ENCODE measurements at regions not wholly inside any gene's neighbourhood (a gene's known extent, or its start where the extent isn't known, plus 50 kb on each side); places are given as distances from the start of the nearest gene placed in this dataset.
A peak's percentile ranks its signal among the peaks of the same experiment; 100 is the strongest.
"Not testable (repeated sequence)": the region's sequence is repeated elsewhere in the genome, so short reads cannot be mapped to it uniquely, and the experiment has no call there.

DNA sequence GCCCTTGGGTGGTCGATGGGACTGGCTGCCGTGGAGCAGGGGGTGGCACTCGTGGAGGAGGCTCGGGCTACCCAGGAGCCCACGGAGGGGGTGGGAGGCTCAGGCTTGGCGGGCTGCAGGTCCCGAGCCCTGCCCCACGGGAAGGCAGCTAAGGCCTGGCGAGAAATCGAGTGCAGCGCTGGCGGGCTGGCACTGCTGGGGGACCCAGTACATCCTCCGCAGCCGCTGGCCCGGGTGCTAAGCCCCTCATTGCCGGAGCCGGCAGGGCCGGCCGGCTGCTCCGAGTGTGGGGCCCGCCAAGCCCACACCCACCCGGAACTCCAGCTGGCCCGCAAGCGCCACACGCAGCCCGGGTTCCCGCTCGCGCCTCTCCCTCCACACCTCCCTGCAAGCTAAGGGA, 435.6 kb downstream of the RWDD3 start:
- not testable (repeated sequence) for DNase-seq (ENCODE audit: low spot score)

DNA sequence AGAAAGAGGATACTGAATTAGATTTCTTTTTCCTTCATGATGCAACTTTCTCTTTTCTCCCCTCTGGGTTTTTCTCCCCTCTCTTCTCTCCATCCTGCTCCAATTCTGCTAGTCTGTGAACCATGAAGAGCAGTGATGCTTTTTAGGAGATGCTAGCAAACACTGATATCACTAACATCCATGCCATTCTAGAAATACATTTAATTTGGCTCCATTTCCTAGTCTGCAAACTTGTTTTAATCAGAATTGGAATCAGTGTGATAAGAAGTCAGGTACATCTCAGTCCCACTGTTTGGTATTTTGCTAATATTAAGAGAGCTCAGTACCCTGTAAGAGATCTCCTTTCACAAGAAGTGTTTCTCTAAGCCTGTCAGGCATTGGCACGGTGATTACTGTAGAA, 437.1 kb downstream of the RWDD3 start:
- DNase-seq (ENCODE audit: low spot score), result no peak

DNA sequence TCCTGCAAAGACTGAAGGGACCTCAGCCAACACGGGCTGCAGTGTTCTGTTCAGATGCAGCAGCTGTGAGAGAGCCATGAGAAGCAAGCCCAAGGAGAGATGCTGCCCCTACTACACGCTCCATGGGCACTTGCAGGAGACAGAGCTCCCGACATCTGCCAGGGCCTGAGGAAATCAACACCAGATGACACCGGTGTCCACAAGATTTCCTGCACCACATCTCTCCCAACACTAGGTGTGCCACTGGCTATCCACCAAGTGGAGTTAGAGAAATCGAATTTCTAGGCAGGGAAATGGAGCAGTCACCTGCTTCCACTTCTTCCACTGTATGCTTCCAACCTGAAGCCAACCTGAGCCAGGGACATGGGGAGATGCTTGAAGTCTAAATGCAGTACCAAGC, 445.3 kb downstream of the RWDD3 start:
- DNase-seq (ENCODE audit: low spot score), result no peak

DNA sequence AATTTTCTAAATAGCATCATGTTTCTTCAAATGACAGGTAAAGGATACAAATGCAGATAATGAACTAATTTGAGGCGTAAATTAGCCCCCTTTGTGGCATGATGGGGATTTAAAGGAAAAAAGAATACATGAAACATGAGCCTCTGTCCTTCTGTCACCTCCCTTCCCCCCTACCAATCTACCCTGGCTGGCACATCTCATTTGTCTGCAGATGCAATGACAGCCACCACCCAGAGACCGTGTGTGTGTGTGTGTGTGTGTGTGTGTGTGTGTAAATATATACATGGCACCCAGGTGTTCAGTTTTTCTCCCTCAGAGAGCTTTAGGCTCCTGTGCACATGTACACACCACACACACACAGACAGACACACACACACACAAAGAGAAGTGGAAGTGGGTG, 451.1 kb downstream of the RWDD3 start:
- DNase-seq (ENCODE audit: low spot score), result no peak

DNA sequence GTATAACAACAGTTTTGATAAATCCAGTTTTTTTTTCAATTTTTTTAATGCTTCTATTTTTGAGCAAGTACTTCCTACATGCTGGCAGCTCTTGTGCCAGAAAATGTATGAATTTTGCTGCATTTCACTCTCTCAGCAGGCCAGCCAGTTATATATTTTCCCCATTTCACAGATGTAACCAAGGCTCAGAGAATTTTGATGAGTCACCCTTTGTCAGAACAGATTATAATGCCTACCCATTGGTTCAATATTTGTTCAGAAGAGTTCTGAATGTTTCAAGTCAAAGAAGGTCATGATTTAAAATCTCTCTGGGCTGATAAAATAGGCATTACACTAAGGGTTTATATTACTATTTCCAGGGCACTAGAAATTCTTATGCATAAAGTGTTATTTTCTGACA, 452.2 kb downstream of the RWDD3 start:
- no peak for DNase-seq (ENCODE audit: low spot score)

DNA sequence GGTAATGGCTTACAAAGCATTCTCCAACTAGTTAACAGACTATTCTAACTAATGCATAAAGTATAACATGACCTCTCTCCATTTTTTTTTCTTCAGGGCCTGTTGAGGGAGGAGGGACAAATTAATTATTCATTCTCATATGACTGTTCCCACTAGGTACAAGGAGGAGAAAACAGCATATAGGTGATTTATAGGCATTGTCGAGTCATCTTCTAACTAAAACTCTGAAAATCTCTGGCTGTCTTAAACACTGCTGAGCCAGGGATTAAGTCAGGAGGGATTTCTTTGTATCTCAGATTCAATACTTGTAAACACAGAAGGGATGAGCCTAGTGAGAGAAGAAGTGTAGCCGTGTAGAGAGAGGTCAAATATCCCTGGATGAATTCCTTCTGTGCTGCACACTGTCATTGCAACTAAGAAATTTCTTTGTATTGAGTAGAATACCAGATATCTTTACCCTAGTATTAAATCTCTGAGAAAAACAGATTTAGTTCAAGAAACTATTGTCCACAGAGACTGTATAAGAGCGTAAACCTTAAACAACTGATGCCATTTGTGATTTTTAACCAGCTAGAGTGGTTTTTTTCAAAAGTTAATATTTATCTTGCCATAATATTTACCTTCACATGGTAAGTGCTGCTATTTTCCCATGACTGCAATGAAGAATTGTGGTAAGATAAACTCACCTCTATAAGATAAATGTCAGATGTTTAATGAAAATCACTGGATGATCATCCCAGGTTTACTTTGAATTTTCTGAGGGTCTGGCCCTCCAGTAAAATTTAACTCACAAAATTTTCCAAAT, 465.3 kb downstream of the RWDD3 start:
- DNase-seq (ENCODE audit: low spot score), result no peak

DNA sequence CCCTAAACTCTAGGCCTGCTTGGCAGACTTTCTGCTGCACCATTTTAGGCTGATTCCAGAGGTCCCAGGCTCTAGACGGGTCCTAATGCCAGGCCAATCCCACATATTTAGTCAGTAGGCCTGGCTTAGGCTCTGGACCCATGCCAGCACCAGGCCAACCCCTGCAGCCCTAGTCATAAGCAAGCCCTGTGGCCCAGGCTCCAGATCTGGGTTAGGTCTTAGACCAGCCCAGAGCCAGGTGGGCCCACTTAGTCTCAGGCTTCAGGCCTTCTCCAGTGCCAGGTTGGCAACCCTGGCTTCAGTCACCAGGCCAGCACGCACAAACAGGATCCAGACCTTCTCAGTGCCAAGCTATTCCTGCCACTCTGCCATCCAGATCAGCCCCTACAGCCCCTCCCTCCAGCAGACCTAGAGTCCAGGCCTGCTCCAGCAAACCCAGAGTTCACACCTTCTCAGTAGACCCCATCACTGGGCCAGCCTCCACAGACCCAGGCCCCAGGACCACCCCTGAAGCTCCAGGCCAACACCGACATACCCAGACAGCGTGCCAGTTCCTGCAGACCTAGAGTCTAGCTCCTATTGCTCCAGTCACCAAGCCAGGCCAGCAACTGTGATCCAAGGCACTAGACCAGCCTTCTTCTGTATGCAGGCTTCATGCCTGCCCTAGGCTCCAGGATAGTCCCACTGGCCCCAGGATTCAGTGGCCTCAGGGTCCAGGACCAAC, 467.6 kb downstream of the RWDD3 start:
- no peak for DNase-seq (ENCODE audit: low spot score)

DNA sequence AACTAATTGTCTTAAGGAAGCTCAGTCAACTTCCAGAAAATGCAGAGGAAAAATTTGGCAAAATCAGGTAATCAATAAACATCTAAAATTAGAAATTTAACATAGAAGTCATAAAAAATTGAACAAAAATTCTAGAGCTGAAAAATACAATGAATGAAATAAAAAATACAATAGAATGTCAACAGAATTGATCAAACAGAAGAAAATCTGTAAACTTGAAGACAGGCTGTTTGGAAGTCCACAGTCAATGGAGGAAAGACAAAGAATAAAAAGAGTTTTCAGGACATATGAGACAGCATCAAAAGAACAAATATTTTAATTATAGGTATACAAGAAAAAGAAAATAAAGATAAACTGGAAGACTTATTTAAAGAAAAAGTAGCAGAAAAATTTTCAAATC, 469.0 kb downstream of the RWDD3 start:
- no peak for DNase-seq (ENCODE audit: low spot score)

DNA sequence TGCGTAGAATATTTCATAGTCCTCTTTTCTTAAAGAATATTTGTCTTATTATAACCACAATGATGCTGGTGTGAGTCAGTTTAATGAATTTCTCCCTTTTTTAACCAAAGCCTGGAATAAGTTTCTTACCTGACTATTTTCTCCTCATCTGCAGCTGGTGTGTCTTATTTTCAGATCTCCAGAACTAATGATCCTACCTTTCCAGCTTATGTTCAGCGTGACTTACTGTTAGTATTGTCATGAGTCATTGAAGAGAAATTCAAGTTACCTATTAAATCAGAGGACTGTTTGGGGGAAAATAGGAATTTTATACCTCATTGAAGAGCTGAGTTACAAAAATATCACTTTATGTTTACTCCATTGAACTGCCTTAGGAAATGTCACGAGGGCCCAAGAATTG, 482.1 kb downstream of the RWDD3 start:
- no peak for DNase-seq (ENCODE audit: low spot score)

DNA sequence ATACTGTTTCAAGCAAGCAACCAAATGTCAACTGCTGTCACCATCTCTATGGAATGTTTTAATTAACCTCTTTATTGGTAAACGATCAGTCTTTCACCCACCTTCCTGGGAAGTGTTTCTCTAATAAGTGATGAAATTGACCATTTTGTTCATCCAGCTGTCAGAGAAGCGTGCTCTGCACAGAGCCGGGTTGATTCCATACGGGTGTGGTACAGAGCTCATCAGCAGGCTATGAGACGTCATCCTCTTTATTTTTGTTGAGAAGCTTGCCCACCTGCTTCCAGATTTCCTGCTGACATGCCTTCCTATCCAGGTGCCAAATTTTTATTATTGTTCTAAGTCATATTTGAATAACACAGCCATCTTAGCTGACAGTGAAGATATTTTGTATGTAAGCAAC, 482.5 kb downstream of the RWDD3 start:
- DNase-seq (ENCODE audit: low spot score), result no peak

DNA sequence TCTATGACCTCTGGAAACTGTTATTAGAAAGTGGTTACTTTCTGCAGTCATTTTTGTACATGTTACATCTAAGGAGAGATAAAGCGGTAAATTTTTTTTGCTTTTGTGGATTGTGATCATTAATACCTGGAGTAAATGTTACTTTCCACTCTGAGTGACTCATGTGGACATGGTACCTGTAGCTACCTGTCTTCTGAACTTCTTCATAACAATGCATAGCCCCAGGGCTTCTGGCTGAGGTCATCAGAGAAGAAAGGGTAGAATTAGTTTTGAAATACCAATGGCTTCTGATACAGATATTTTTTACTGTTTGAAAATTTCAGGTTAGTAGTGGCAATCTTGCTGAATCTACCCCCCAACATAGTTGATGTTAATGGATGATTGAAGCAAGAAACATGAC, 489.3 kb downstream of the RWDD3 start:
- DNase-seq (ENCODE audit: low spot score), result no peak

DNA sequence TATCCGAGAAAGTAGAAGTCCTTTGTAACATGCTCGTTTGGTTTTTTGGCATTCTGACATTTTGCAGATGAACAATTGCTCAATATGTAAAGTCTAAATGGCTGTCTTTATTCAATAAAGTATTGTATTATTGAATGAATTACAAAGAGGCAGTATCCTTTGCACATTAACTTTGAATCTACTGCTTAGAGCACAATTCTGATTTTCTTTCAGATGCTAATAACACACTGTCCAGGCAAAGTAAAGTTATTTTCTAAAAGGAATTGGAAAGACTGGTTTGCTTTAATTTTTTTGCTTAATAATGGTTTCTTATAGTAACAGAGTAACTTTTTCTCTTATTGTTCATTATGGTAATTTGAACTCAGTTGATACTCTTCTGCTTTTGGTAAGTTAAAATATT, 494.8 kb downstream of the RWDD3 start:
- DNase-seq (ENCODE audit: low spot score), result no peak

DNA sequence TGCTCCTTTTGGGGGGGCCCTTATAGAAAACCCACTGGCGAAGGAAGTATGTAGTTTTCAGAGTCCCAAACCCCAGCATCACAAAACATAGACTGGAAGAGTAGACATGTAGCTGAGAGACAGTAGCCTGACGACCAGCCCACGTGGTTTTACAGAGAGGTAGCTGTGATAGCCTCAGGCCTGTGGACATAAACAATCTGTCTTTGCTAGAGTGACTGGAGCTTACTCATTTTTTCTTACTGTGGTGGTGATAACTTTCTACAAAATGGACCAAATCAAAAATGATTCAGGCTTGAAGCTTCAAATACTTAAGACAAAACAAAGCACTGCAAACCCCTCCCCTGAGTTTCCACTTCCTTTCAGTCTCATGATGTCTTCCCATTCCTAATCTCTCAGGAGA, 497.0 kb downstream of the RWDD3 start:
- no peak for DNase-seq (ENCODE audit: low spot score)

DNA sequence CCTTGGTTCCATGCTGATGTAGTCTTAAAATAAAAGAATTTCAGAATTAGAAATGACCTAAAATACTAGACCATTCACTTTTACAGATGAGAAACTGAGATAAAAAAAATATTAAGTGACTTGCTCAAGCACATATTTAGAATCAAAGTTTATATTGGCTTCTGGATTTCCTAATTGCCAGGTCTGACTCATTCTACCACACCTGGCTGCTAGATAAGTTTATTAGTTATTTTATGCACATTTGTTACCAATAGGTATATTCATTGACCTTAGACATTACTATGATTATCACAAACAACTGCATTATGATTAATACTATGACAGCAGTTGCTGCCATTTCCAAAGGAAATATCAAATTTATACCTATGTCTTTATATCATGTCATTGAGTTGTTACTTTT, 497.5 kb downstream of the RWDD3 start:
- no peak for DNase-seq (ENCODE audit: low spot score)

DNA sequence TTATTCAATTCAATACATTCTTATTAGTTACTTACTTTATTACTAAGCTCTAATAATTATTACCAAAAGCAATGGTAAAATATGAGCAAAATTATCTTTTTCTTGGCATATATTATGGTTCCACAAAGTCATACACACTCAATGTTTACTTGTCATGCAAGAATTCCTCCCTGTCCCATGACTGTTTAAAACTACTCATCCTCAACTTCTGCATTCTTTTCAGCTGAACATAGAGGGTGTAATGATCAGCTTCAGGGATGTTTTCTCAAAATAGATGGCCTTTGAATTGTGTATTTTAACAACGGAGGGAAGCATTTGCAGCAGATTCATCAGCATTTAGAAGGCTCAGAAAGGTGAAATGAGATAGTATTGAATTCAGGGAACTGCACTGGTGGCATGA, 499.0 kb downstream of the RWDD3 start:
- no peak for DNase-seq (ENCODE audit: low spot score)

DNA sequence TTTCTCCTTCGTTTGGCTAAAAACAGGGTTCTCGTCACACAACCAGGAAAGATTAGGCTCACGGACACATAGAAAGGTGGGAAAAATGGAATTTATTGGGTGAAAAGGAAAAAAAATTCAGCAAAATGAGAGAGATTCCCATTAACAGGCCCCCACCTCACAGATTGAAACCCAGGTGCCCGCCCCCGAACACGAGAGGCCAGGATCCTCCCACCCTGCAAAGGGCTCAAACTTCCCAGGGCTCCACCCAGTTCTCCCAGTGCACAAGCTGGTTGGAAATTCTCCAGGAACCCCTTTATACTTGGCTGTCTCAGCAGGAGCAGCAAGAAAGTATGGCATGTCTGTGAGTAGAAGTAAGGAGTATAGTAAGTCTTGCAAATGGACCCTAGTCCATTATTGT, 499.7 kb downstream of the RWDD3 start:
- DNase-seq (ENCODE audit: low spot score), result no peak

DNA sequence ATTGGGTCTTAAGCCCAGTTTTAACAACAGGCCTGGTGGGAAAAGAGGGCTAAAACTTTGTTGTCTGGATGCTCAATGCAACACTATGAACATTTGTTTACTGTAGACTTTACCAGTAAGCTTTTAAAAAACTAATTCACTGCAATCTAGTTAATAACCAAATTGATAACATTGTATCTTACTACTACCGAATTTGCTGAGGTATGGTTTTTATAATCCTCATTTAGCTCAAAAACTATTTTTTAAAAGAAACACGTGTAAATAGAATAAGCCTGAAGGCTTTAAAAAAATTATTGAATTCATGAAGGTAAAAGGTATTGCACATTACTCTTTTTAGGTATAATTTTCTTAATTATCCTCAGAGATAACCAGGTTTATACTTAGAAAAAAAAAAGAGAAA, 500.6 kb downstream of the RWDD3 start:
- no peak for DNase-seq (ENCODE audit: low spot score)

DNA sequence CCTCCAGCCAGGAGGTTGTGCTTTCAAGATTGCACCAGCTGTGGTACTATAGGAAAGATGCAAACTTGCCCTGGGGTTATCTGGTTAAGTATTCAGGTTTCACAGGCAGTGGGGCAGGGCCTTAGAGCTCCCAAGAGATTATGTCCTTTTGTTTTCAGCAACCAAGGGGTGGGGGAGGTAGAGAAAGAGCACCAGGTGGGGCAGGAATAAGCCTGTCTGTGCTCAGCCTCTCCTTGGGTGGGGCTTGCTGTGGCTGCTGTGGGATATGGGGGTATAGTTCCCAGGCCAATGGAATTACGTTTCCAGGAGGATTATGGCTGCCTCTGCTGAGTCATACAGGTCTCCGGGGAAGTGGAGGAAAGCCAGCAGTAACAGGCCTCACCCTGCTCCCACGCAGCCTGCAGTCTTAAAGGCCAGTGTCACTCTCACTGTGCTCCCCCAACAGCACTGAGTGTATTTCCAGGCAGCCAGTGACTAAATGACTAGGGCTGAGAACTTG, 508.6 kb downstream of the RWDD3 start:
- peak; percentile 32 for DNase-seq (ENCODE audit: low spot score)

DNA sequence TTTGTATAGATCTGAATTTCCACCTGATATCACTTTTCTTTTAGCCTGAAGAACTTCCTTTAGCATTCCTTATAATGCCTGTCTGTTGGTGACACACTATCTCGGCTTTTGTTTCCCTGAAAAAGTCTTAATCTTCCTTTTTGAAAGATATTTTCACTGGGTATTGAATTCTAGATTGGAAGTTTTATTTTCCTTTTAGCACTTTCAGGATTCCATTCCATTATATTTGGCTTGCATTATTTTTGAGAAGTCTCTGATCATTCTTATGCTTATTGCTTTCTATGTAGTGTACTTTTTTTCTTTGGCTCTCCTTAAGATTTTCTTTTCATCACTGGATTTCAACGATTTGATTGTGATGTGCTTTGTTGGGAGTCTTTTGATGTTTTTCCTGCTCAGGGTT, 510.7 kb downstream of the RWDD3 start:
- DNase-seq (ENCODE audit: low spot score), result no peak

DNA sequence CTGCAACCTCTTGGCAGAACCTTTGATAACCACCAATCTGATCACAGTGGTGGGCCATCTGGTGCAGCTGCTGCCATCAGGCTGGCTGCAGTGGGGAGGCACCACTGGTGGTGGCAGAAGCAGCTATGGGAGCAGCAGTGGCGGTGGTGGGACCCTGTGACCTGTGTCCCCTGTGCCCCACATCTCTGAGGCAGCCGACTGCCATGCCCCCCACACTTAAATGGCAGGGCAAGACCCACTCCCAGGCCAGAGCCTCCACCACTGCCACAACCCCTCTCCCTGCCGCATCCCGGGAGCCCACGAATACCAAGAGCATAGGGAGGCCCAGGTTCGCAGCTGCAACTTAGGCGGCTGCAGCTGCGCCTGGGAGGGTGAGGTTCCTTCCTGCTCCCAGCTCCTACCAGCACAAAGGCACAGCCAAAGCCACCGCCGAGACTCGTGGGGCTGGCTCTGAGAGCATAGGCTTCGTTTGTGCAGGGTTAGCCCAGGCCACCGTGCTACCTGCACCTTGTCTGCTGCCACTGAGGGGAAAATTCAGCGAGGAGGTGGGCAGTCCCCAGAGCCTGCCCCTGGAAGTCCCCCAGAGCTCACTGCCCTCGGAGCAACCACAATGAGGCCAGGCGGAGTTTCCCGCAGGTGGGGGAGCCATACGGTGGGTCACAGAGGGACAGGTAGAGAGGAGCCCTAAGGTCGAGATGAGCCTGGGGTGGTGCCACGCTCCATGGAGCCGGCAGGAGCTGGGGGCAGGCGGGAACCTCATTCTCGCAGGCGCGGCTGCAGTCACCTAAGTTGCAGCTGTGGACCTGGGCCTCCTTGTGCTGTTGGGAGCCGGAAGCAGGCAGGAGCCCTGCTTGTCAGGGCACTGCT, 518.7 kb downstream of the RWDD3 start:
- DNase-seq (ENCODE audit: low spot score), result no peak

DNA sequence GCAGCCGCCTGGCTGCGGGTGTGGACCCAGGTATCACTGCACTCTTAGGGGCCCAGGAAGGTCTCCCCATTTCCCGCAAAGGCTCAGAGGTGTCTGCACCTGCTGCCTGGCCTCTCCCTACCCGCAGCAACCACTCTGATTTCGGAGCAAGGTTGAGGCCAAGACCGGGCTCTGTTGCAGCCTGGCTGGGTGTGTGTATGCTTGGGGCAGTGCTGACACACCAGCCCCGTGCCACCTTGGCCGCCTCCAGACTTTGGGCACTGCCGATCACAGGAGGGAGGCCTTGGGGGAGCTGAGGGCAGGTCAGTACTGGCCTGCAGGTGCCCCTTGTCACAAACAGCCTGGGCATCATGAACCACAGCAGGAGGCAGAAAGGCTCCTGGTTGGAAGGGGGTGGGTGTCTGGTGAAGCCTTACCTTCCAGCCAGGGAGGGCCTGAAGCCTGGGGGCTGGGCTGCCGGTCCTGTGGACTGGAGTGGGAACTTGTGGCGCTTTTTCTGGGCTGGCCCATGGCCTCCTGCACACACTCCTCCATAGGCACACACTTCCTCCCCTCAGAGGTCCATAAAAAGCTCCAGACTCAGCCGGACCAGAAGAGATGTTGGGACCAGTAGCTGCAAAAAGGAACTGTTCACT, 519.5 kb downstream of the RWDD3 start:
- DNase-seq (ENCODE audit: low spot score), result no peak

DNA sequence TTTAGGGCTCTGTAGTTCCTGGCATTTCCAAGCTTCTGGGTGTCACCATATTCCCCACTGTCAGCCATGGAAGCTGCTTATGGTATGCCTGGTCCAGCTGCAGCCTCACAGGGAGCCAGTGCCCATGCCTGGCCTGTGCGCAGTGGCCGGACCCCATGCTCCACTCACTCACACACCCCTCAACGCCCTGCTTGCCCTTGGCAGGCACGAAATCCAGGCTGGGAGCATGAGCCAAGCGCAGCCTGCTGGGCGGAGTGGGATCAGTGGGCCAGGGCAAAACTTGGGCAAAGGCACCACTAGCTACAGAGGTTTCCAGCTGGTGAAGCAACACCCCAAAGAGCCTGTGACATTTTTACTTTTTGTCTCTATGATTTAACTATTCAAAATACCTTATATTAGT, 520.4 kb downstream of the RWDD3 start:
- DNase-seq (ENCODE audit: low spot score), result no peak

Measured in D341Med (cell line).